Caco-2 (cell line): ENCODE measurements at regions not wholly inside any gene's neighbourhood (a gene's known extent, or its start where the extent isn't known, plus 50 kb on each side); places are given as distances from the start of the nearest gene placed in this dataset.

Experiments used
- BruUV-seq: library from RNA; stranded (reverse); fragments of 400-500 nt; replicated peaks from 2 replicates; lab custom pipeline; 2021; lab: Mats Ljungman, UMichigan
- CTCF ChIA-PET: fragments of 300-600 bp; sonication (Branson Sonifier 250); formaldehyde crosslinking; loops from one replicate; lab custom pipeline; 2022; ENCODE audit warnings: antibody characterized with exemption; lab: Charles Lee
- POLR2A ChIA-PET: fragments of 300-600 bp; sonication (Branson Sonifier 250); formaldehyde crosslinking; loops from one replicate; lab custom pipeline; 2022; ENCODE audit warnings: antibody characterized with exemption; lab: Charles Lee
- DNase-seq, 2 experiments: peaks; one replicate each; pipeline versions ENCODE4 v3.0.0 to v3.0.0-alpha.2; 2020 to 2022
- H3K27me3 ChIP-seq: replicated peaks from 2 replicates; pipeline ENCODE4 v1.6.0; 2011; ENCODE audit warnings: low read length; ENCODE audit not compliant: control insufficient read depth, insufficient read depth
- H3K36me3 ChIP-seq: 2 replicates; pipeline ENCODE4 v1.5.1; 2011; ENCODE audit warnings: low read length; ENCODE audit not compliant: control insufficient read depth, insufficient read depth
- H3K4me1 ChIP-seq: fragments of 250-450 bp; sonication (Bioruptor Pico); 2 replicates; pipeline ENCODE4 v1.5.1; 2020; ENCODE audit warnings: mild to moderate bottlenecking
- H3K4me3 ChIP-seq: 2 replicates; pipeline ENCODE4 v1.5.1; 2011; ENCODE audit warnings: low read depth, mild to moderate bottlenecking, control low read depth, low read length
- H3K9me3 ChIP-seq: fragments of 250-450 bp; sonication (Bioruptor Pico); 2 replicates; pipeline ENCODE4 v1.5.1; 2020; ENCODE audit warnings: mild to moderate bottlenecking, moderate library complexity
- H3K27ac Mint-ChIP-seq: one replicate; pipeline ENCODE4 v1.8.0; 2022; ENCODE audit warnings: mixed read lengths; ENCODE audit not compliant: unreplicated experiment
- H3K27me3 Mint-ChIP-seq: one replicate; pipeline ENCODE4 v1.8.0; 2022; ENCODE audit warnings: mixed read lengths; ENCODE audit not compliant: insufficient read depth, unreplicated experiment
- H3K36me3 Mint-ChIP-seq: one replicate; pipeline ENCODE4 v1.8.0; 2022; ENCODE audit warnings: mild to moderate bottlenecking, mixed read lengths; ENCODE audit not compliant: insufficient read depth, unreplicated experiment
- H3K4me1 Mint-ChIP-seq: one replicate; pipeline ENCODE4 v1.8.0; 2022; ENCODE audit warnings: low read depth, mixed read lengths; ENCODE audit not compliant: unreplicated experiment
- H3K4me3 Mint-ChIP-seq: one replicate; pipeline ENCODE4 v1.8.0; 2022; ENCODE audit warnings: mild to moderate bottlenecking, moderate library complexity, mixed read lengths; ENCODE audit not compliant: unreplicated experiment
- H3K9me3 Mint-ChIP-seq: one replicate; pipeline ENCODE4 v1.8.0; 2022; ENCODE audit warnings: mixed read lengths; ENCODE audit not compliant: unreplicated experiment
- CTCF ChIP-seq, 2 experiments: fragments of 200-600 bp in 1 of 2; IDR thresholded peaks; 1 replicate in 1 of 2; 2 replicates in 1 of 2; pipeline versions ENCODE4 v1.5.1 to v1.8.0; 2011 to 2022; ENCODE audit warnings: antibody characterized with exemption in 1 of 2, control low read depth in 1 of 2, inconsistent platforms in 1 of 2, low read depth in 1 of 2, low read length in 1 of 2, mild to moderate bottlenecking in 1 of 2, moderate library complexity in 1 of 2; ENCODE audit not compliant: insufficient read depth in 1 of 2, severe bottlenecking in 1 of 2, unreplicated experiment in 1 of 2
- intact Hi-C: fragments of 100-400 bp; cut with micrococcal nuclease; formaldehyde crosslinking; loops from one replicate; pipeline ENCODE4 v1.10.0; 2022; ENCODE audit not compliant: unreplicated experiment

DNA sequence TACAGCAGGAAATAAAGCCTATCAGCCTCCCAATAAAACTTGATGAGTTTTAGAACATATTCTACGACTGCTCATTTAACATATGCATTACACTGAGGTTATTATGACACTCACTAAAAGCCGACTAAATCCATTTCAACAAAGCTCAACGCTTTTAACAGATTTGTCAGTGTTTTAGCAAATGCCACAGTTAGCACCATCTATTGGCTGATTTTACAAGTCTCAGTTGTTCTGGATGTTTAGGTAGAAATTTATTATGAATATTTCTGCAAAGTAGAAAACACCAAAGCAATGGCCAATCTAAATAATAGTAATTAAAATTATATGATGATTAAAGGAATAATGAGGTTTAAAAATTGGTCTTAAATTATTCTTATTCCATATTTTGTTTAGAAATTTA, 993.2 kb upstream of the PCDH7 start:
- no peak for DNase-seq
- no peak overlapping the region for H3K4me3 Mint-ChIP-seq
- H3K4me1 Mint-ChIP-seq: no peaks in the 10 kb centered on the region
- no peaks in the 10 kb centered on the region for H3K9me3 ChIP-seq
- ChIA-PET POLR2A (no interaction called here), CTCF (no interaction called here)
- no TSS peak for BruUV-seq
- H3K36me3 Mint-ChIP-seq: no peaks in the 10 kb centered on the region
- no peaks in the 10 kb centered on the region for H3K4me1 ChIP-seq
- H3K27me3 Mint-ChIP-seq: no peaks in the 10 kb centered on the region
- no peaks in the 10 kb centered on the region for H3K36me3 ChIP-seq
- H3K4me3 ChIP-seq: no peak overlapping the region
- intact Hi-C loops: no loop called here
- H3K9me3 Mint-ChIP-seq: no peaks in the 10 kb centered on the region
- H3K27ac Mint-ChIP-seq: no peak overlapping the region
- no peaks in the 10 kb centered on the region for H3K27me3 ChIP-seq
- no peak for TF ChIP-seq CTCF (IDR thresholded peaks at IDR 0.05; ENCODE audit: insufficient read depth in 1 of 2, low read depth in 1 of 2, low read length in 1 of 2, severe bottlenecking in 1 of 2, unreplicated experiment in 1 of 2)

DNA sequence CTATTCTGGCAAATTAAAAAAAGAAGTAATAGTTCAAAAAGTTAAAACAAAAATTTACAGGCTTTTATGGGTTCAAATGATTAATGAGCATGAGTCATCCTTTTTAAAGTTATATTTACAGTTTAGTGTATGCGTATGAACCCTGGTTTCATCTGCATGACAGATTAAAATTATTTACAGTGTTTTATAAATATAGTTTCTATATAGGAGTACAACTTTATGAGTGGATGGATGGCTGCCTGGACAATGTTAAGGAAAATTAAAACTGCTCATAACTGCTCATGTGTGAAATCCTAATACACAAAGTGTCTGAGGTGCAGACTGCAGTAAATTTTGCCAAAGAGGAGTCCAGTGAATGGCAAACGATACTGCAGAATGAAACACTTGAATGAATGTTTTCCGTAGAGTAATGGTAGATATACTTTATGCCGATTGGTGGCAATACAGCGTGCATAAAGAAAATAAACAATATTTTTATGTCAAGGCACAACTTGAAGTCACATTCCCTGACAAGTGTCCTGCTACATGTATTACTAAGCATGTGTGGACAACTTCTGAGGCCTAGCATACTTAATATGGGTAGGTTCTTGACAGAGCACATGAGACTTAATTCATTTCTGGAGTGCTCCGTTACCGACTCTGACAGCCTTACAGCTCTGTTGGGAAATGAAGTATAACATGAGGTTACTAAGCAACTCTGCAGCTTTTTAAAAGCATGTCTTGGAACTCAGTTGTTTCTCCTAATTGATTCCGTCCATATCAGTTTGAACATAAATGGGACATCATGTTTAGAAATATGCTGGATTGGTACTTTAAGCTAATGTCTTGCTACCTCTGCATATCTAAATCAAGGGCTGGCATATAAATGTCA, 985.6 kb upstream of the PCDH7 start:
- ChIA-PET CTCF (no interaction called here), POLR2A (no interaction called here)
- H3K4me3 Mint-ChIP-seq: no peak overlapping the region
- H3K4me3 ChIP-seq: no peak overlapping the region
- H3K4me1 ChIP-seq: no peaks in the 10 kb centered on the region
- H3K27me3 ChIP-seq: no peaks in the 10 kb centered on the region
- intact Hi-C loops: no loop called here
- no peaks in the 10 kb centered on the region for H3K9me3 Mint-ChIP-seq
- H3K9me3 ChIP-seq: no peaks in the 10 kb centered on the region
- H3K4me1 Mint-ChIP-seq: no peaks in the 10 kb centered on the region
- H3K27ac Mint-ChIP-seq: no peak overlapping the region
- BruUV-seq: no TSS peak
- DNase-seq: no peak
- H3K36me3 ChIP-seq: no peaks in the 10 kb centered on the region
- TF ChIP-seq CTCF (IDR thresholded peaks at IDR 0.05; ENCODE audit: insufficient read depth in 1 of 2, low read depth in 1 of 2, low read length in 1 of 2, severe bottlenecking in 1 of 2, unreplicated experiment in 1 of 2): no peak
- no peaks in the 10 kb centered on the region for H3K36me3 Mint-ChIP-seq
- H3K27me3 Mint-ChIP-seq: no peaks in the 10 kb centered on the region

DNA sequence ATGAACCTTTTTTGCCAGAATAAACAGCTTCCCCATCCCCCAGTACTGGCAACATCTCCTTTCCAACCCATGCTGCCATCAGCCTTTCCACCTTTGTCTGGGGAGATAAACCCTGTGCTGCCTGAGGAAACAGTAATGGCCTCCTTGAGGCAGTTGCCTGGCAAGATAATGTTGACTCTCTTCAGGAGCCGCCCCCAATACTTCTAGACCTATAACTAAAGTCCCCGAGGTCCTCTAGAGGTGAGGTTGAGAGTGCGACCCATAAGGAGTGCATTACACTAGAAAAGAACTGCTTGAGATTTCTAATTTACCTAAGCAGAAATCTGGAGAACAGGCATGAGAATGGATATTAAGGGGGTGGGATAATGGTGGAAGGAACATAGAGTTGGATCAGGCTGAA, 963.2 kb upstream of the PCDH7 start:
- no peak for TF ChIP-seq CTCF (IDR thresholded peaks at IDR 0.05; ENCODE audit: insufficient read depth in 1 of 2, low read depth in 1 of 2, low read length in 1 of 2, severe bottlenecking in 1 of 2, unreplicated experiment in 1 of 2)
- H3K9me3 ChIP-seq: no peaks in the 10 kb centered on the region
- Mint-ChIP-seq H3K4me1 (no peaks in the 10 kb centered on the region), H3K27me3 (no peaks in the 10 kb centered on the region), H3K9me3 (no peaks in the 10 kb centered on the region), H3K4me3 (no peak overlapping the region), H3K36me3 (no peaks in the 10 kb centered on the region), H3K27ac (no peak overlapping the region)
- no peaks in the 10 kb centered on the region for H3K36me3 ChIP-seq
- no peak overlapping the region for H3K4me3 ChIP-seq
- H3K4me1 ChIP-seq: no peaks in the 10 kb centered on the region
- ChIA-PET CTCF (no interaction called here), POLR2A (no interaction called here)
- no peak for DNase-seq
- BruUV-seq: no TSS peak
- no peaks in the 10 kb centered on the region for H3K27me3 ChIP-seq
- intact Hi-C loops: no loop called here
